ENCODE measurements at regions not wholly inside any gene's neighbourhood (a gene's known extent, or its start where the extent isn't known, plus 50 kb on each side); places are given as distances from the start of the nearest gene placed in this dataset.

DNA sequence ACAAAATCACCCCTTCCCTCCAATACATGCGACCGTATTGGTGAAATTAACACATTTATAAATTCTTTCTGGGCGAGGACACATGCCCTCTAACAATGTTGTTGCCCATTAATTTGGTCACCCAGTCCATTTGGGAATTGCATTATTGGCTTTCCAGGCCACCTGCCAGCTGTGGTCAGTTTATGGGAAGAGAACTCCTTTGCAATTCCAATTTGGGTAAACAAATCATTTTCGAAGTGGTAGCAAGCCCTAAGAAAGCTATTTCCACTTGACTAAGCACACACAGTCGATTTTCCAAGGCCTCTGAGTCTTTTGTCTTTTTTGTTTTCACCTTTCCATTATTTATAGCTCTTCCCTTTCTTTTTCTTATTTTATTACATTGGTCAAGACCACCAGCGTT is 362.3 kb upstream of the RGMA start:
- TF ChIP-seq, protein P1, sequence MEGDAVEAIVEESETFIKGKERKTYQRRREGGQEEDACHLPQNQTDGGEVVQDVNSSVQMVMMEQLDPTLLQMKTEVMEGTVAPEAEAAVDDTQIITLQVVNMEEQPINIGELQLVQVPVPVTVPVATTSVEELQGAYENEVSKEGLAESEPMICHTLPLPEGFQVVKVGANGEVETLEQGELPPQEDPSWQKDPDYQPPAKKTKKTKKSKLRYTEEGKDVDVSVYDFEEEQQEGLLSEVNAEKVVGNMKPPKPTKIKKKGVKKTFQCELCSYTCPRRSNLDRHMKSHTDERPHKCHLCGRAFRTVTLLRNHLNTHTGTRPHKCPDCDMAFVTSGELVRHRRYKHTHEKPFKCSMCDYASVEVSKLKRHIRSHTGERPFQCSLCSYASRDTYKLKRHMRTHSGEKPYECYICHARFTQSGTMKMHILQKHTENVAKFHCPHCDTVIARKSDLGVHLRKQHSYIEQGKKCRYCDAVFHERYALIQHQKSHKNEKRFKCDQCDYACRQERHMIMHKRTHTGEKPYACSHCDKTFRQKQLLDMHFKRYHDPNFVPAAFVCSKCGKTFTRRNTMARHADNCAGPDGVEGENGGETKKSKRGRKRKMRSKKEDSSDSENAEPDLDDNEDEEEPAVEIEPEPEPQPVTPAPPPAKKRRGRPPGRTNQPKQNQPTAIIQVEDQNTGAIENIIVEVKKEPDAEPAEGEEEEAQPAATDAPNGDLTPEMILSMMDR (IDR thresholded peaks at IDR 0.05), result no peak
- no peak for TF ChIP-seq POLR2A (IDR thresholded peaks at IDR 0.05)

All from uterus (tissue), 2 donors.